ENCODE measurements at regions not wholly inside any gene's neighbourhood (a gene's known extent, or its start where the extent isn't known, plus 50 kb on each side); places are given as distances from the start of the nearest gene placed in this dataset.
"Not testable (repeated sequence)": the region's sequence is repeated elsewhere in the genome, so short reads cannot be mapped to it uniquely, and the experiment has no call there.

DNA sequence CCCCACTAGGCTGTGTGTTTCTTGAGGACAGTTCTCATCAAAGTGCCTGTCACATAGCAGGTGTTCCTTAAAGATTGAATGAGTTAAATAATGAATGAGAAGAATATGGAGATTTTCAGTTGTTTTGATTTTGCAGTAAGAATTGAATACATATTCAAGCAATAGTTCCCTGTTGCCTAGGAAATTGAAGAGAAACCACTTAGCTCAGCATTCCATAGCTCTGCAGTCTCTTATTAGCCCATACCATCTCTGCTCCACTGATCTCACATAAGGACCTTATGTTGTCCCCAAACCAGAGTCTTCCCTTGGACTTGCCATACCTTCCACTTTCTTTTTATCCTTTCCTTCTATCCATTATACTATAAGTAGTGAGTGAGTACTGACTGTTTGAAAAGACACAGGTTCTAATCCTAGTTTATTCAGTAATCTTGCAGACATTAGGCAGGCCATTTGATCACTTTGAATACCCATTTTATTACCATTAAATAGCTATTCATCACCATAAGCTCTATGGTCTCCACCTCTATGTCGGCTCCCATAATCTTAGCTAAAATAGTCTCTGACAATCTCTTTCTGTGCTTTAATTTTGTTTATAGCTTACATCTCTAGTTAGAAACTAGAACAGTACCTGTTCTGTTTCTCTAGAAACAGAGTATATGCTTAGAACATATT lies 1059.6 kb upstream of the SLIT2 start:
- no peak for DNase-seq

DNA sequence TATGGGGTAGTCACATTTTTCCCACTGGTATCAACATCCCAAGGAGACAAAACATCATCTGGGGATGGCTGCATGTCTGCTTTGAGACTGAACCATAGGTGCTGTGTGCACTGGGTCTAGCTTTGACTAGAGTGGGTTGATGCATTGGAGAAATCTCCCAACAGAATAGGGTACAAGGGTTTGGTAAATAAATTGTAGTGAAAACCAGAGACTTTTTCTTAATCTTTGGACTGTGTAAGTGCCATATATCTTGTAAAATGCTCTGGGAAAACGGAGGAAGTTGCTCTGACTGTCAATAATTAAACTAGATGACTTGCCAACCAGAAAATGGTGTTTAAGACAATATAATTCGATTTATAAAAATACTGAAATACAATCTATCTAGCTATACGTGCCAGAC lies 1064.0 kb upstream of the SLIT2 start:
- DNase-seq: no peak

DNA sequence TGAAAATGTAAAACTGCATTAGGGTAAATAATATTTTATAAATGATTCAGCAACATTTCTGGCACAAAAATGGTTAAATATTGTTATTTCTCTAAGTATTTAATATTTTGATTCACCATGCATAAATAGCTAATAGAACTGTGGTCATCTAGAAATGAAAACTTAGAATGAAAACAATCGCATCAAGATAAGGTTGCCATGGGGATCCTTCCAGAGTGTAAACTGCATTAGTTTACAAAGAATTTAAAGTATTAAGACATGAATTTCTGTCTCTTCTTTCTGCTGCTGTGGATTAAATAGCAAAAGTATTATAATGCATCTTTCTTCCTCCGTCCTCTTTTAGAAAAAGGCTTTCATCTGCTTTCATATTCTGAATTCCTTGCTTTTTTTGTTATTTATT lies 1064.6 kb upstream of the SLIT2 start:
- DNase-seq: no peak

DNA sequence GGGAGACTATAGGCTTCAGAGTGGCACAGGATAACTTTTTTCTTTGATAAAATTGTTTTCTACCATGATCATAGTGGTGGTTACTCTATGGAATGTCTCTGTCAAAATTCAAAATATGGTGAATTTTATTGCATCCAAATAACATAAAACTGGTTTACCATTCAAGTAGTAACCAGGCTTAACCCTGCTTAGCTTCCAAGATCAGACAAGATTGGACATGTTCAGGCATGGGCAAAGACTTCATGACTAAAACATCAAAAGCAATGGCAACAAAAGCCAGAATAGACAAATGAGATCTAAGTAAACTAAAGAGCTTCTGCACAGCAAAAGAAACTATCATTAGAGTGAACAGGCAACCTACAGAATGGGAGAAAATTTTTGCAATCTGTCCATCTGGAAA lies 1070.1 kb upstream of the SLIT2 start:
- not testable (repeated sequence) for DNase-seq

DNA sequence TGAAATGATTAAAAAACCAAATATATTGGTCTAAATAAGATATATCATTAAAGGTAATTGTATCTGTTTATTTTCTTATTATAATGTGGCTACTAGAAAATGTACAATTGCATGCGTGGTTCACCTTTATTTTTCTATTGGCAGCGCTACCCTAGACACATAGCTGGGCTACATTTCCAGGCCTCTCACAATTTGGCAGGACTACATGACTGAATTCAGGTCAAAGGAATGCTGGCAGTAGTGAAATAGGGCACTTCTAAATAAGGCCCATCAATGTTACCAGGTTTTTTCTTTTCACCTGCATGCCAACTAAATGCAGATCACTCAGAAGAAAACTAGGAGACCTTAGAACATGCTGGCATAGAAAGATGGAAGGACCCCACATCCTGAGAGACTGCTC lies 1072.9 kb upstream of the SLIT2 start:
- DNase-seq: no peak

DNA sequence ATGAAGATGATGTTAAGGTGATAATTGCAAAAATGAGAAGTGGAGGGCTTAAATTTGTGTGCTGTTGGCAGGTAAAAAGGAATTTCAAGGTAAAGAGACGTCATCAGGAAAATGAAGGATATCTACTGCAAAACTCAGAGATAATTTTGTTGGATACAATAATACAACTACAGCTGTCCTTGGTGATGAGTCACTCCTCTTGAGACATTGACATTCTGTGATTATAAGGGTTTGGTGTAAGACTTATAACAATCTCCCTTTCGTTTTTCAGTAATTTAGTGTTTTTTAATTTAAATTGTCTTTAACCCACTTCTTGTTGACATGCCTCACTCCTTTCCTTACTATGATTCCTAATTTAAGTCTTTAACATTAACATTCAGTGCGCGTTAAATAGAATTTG lies 1074.1 kb upstream of the SLIT2 start:
- no peak for DNase-seq

DNA sequence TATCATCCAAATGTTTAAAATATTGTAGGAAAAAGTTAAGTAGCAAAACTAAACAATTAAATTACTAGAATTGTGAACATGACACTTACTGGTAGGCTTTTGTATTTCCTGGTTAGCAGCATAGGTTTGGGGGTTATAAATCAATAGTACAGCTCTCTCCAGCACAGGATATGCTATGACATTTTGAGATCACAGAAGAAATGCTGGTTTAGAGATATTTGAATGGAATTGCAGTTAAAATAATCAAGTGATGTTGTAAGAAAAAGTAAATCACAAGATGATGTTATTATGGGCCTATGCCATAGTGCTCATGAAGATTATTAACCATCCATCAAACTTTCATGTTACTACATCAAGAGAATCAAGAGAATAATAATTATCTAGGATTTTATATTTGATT lies 1079.9 kb upstream of the SLIT2 start:
- no peak for DNase-seq

DNA sequence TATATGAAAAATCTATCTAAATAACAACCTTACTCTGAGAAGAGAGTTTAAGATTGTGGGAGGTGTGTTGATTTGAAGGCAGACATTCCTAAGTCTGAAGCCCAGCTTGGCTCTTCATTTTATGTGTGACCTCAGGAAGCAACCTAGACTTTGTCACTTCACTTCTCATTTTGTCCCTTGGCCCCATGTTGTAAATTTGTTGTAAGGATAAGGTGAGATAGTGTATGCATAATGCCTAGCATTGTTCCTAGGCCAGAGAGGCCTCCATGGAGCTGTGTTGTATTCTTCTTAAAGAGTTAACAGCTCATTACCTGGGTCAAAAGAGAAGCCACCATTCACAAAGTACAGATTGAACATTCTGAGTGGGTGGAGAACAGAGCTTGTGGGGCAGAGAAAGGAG lies 1084.4 kb upstream of the SLIT2 start:
- DNase-seq: no peak

DNA sequence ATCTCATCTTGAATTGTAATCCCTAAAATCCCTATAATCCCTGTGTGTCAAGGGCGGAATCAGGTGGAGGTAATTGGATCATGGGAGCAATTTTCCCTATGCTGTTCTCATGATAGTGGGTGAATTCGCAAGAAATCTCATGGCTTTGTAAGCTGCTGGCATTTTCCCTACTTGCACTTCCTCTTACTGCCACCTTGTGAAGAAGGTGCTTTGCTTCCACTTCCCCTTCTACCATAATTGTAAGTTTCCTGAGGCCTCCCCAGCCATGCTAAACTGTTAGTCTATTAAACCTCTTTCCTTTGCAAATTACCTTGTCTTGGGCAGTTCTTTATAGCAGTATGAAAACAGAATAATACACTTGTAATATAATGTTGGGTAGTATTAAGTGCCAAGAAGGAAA lies 1087.4 kb upstream of the SLIT2 start:
- DNase-seq: no peak

DNA sequence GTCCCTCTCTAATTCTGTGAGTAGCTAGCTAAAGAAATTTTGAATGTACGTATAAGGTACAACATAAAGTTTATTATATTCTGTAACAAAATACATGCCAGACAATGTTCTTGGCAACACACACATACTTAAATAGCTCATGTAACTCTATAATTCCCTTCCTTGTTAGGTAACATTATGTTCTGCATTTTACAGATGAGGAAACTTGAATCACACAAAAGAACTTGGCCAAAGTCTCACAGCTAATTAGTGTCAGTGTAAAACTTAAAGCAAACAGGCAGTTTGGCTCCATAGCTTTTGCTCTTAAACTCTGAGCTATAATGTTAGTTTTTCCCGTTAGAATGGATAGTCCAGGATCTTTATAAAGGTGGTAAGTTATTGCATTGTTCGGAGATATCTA lies 1091.8 kb upstream of the SLIT2 start:
- DNase-seq: no peak

DNA sequence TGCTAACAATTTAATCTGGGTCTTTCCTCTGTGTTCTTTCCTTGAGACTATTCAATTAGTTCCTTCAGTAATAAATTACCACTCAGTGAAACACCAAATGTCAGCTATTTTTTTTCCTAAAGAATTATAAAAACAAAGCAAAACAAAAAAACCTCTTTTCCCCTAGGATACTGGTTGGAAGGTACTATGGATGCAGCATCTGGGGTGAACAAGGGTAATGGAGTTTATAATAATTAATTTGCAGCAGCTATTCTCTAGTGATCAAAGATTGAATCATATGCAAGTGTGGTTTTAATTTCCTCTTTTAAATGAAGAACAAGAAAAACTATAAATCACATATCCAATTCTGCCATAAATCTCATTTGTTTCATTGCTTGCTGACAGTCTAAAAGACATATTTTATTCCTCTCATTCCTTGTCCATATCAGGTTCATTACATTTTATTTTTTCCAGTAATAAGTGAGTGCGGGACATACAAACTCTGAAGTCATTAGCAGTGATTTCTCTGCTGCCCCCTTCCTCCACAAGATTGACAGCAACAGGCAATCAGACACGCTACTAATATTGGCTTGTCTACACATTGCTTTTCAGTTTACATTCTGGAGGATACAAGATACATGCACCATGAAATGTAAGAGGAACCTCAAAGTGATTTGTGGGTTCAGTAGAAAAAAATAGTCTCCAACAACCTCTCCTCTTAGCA lies 1093.4 kb upstream of the SLIT2 start:
- DNase-seq: no peak

DNA sequence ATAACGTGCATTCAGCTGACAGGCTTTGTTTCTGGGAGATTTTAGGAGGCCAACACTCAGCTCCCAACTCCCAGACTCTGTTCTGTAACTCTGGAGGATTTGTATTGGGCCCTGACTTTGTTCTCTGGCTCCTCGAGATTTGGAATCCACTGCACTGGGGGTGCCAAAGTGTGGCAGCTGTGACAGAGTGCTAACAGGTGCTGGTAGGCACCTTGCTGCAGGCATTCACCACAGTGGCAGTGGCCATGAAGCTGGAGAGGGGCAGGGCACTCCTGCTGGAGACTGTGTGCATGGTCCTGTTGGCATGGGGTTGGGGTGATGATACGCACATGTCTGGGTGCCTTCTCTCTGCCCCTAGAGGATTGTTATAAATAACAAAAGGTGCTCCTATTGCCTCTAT lies 1094.9 kb upstream of the SLIT2 start:
- no peak for DNase-seq

DNA sequence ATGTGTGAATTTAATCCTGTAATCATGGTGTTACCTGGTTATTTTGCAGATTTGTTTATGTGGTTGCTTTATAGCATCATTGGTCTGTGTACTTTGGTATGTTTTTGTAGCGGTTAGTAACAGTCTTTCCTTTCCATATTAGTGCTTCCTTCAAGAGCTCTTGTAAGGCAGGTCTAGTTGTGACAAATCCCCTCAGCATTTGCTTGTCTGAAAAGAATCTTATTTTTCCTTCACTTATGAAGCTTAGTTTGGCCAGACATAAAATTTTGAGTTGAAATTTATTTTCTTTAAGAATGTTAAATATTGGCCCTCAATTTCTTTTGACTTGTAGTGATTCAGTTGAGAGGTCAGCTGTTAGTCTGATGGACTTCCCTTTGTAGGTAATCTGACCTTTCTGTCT lies 1096.1 kb upstream of the SLIT2 start:
- no peak for DNase-seq

DNA sequence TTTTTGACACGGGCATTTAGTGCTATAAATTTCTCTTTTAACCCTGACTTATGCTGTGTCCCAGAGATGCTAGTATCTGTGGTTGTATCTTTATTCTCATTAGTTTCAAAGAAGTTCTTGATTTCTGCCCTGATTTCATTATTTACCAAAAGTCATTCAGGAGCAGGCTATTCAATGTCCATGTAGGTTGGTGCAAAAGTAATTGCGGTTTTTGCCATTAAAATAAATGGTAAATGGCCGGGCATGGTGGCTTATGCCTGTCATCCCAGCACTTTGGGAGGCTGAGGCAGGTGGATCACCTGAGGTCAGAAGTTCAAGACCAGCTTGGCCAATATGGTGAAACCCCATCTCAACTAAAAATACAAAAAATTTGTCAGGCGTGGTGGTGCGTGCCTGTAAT lies 1097.4 kb upstream of the SLIT2 start:
- DNase-seq: not testable (repeated sequence)

DNA sequence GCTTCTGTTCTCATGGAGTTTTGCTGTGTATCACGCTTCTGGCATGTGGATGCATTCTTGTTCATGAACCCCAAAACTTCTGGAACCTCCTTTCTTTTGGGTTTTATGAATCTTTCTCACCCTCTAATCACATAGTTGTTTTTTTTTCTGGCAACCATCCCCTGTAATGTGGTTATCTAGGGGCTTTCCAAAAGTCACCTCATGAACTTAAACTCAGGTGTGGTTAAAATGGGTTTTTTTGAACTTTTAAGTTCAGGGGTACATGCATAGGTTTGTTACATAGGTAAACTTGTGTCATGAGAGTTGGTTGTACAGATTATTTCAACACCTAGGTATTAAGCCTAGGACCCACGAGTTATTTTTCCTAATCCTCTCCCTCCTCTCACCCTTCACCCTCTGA lies 1099.4 kb upstream of the SLIT2 start:
- no peak for DNase-seq

DNA sequence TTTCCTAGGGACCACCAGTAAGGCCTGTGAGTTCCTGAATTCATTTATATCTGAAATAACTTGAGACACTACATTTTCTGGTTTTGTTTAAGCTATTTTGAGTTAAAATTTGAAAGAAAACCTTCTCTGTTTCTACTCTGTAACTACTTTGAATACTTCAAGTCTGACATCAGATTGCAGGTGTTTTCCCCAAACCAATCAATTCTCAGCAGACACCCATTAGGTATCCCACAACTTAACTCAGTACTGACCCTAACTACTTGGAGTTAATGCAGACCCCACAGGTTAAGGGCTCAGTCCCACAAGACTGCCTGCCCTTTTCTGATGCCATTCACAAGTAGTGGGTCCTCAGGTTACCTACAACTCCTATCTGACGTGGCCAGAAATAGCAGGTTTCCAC lies 1100.0 kb upstream of the SLIT2 start:
- no peak for DNase-seq

DNA sequence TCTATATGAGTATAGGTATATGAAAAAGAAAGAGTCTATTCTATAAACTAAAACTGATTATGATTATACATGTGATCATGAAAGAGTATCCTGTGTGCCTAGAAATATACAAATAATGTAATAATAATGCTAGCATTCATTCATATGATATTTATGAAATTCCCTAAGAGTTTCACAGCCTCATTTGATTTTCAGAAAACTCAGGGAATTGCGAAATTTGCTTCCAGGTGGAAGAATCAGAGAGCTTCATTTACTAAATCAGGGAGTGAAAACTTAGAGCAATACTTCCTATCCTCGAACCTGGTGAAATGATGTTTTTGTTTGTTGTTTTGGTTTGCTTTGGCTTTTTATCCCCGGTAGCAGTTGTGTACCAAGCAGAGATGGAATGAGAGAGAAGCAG lies 1105.7 kb upstream of the SLIT2 start:
- no peak for DNase-seq

DNA sequence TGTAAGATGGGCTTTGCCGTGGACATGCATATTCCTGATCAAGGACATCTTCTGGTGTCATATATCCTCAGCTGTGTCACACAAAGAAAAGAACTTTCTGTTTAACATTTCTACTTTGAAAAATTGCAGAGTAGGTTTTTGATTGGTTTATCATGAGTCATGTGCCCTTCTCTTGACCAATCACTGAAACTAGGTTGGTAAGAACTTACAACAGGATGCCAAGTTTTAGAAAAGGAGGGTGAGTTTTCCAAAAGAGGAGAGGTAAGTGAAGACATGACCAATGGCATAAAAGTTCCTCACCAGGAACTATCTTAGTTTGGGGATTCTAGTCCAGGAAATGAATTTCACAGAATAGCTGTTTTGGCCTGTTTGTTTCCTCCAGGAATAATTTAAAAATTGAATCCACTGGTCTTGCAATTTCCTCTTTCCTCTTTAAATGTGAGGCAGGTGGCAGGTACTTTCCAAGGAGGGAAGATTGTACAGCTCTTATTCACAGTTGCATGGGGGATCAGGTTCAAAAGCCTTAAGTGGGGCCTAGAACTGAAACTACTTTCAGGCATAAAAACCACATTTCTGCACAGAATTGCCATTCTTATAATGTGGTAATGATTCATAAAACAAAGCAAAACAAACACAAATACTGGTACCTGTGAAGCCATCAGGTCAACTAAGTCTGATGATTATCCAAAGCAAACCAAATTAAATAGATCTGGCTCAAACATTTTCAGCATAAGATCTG lies 1114.5 kb upstream of the LCORL start:
- no peak for DNase-seq

DNA sequence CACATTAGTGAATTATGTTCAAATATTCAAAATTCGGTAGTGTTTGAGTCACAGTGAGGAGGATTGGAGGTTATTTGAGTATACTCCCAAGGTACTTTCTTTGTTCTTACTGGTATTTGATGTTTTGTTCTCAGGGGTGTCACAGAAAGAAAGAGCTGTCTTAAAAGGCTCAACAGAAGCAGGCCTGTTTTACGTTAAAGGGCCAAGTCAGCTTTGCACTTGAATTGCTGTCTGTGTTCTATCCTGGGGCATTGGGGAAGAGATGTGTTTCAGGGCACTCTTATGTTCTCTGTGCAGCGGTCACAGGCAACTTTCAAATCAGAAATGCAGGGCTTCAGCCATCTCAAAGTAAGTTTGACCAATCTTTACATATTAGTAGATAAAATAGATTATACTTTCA lies 1113.1 kb upstream of the LCORL start:
- DNase-seq: no peak

DNA sequence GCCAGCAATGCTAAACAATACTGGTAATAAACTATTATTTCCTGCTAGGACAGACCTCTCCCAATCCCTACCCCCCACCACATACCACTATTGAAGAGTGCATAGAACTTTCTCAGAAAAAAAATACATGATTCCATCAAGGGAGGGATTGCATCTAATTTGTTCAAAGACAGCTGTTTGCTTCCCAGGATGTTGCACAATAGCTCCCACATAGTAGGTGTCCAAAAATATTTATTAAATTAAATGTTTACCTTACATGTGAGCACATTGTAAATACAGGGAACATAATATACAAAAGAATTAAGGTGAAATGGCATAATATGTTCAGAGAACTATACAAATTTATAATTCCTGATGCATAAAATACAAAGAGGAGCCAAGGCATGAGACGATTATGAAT lies 1111.8 kb upstream of the LCORL start:
- no peak for DNase-seq

DNA sequence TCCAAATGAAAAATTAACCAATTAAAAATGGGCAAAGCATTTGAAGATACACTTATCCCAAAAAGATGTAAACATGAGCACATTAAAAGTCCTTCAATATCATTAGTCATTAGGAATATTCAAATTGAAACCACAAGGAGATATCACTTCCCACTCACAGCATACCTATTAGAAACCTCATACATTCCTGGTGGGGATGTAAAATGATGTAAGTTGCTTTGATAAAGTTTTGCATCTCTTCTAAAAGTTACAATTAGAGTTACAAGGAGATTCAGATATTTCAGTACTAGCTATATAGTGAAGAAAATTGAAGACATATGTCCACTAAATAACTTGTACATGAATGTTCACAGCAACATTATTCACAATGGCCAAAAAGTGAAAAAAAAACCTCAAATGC lies 1109.3 kb upstream of the LCORL start:
- no peak for DNase-seq

DNA sequence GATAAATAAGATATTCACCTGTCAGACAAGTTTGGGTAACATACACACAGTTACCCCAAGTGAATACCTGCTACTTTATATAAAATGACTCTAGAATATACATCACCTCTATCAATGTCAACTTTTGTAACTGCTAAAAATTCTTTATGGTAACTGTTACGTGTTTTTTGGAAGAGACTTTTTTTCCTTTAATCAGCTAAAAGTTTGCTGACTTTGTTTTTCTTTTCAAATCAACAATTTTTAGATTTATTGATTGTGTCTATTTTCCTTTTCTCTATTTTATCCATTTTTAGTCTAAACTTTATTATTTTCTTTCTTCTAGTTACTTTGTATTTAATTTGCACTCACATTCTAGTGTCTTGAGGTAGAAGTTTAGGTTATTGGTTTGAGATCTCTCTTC lies 1106.6 kb upstream of the LCORL start:
- no peak for DNase-seq

DNA sequence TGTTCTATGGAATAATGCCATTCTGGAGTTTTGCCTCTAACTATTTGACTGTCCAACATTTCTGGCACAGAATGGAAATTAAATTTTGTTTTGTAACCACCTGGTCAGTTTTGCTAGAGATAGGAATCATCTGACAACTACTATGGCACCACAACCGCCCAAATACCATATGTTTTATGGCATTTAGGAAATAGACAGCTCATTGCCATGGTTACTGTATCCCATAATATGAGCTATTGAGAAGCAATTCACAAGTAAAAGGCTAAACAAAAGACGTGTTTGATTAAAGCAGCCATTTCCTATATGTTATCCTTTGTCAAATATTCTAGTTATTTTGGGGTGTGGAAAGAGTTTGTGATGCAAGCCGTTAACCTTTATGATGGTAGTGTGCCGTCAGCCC lies 1105.3 kb upstream of the LCORL start:
- DNase-seq: no peak

DNA sequence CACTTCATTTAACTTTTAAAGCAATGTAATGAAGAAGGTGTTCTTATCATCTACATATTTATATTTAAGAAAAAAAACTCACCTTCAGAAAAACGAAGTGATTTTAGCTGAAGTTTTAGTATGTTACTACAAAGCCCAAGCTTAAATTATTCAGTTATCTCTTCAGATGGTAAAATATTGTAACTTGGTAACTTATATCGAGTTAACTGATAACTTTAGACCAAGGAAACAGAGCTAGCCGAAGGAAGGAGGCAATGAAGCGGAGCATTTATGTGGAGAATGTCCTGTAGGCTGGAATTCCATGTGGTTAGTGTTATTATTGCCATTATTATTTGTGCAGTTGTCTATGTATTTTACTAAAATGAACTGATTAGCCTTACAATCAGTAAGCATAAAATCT lies 1102.1 kb upstream of the LCORL start:
- no peak for DNase-seq
